Hepatocyte (in vitro differentiated cells): ENCODE measurements at regions not wholly inside any gene's neighbourhood (a gene's known extent, or its start where the extent isn't known, plus 50 kb on each side); places are given as distances from the start of the nearest gene placed in this dataset.

Source experiments
- DNase-seq: peaks from one replicate; pipeline ENCODE4 v3.0.0-alpha.2; 2016; ENCODE audit warnings: low spot score
- H2AFZ ChIP-seq: fragments of 200-600 bp; sonication (generic); 2 replicates; pipeline ENCODE4 v1.6.0; 2016; ENCODE audit warnings: antibody characterized with exemption, mild to moderate bottlenecking
- H3K27ac ChIP-seq: fragments of 200-600 bp; sonication (generic); 2 replicates; pipeline ENCODE4 v1.5.1; 2016; ENCODE audit warnings: mild to moderate bottlenecking
- H3K27me3 ChIP-seq: fragments of 200-600 bp; sonication (generic); 2 replicates; pipeline ENCODE4 v1.6.1; 2016
- H3K36me3 ChIP-seq: fragments of 200-600 bp; sonication (generic); replicated peaks from 2 replicates; pipeline ENCODE4 v1.5.1; 2016; ENCODE audit warnings: low read depth; ENCODE audit not compliant: insufficient read depth
- H3K4me1 ChIP-seq: fragments of 200-600 bp; sonication (generic); 2 replicates; pipeline ENCODE4 v1.5.1; 2016; ENCODE audit warnings: mild to moderate bottlenecking, moderate library complexity; ENCODE audit not compliant: insufficient read depth
- H3K4me2 ChIP-seq: fragments of 200-600 bp; sonication (generic); 2 replicates; pipeline ENCODE4 v1.6.0; 2016
- H3K4me3 ChIP-seq: fragments of 200-600 bp; sonication (generic); 2 replicates; pipeline ENCODE4 v1.5.1; 2016; ENCODE audit warnings: mild to moderate bottlenecking
- H3K79me2 ChIP-seq: fragments of 200-600 bp; sonication (generic); 2 replicates; pipeline ENCODE4 v1.6.0; 2017; ENCODE audit warnings: mild to moderate bottlenecking
- H3K9me2 ChIP-seq: fragments of 200-600 bp; sonication (generic); replicated peaks from 2 replicates; pipeline ENCODE4 v1.6.0; 2017; ENCODE audit warnings: mild to moderate bottlenecking; ENCODE audit not compliant: insufficient read depth
- H3K9me3 ChIP-seq: fragments of 200-600 bp; sonication (generic); 2 replicates; pipeline ENCODE4 v1.5.1; 2016; ENCODE audit warnings: low read depth, mild to moderate bottlenecking
- H4K20me1 ChIP-seq: fragments of 200-600 bp; sonication (generic); 2 replicates; pipeline ENCODE4 v1.6.0; 2016; ENCODE audit warnings: mild to moderate bottlenecking; ENCODE audit not compliant: insufficient read depth, poor library complexity, severe bottlenecking
- CTCF ChIP-seq: fragments of 200-600 bp; sonication (generic); IDR thresholded peaks from 2 replicates; pipeline ENCODE4 v1.5.1; 2016; ENCODE audit warnings: antibody characterized with exemption, mild to moderate bottlenecking; ENCODE audit not compliant: poor library complexity
- EZH2 ChIP-seq: fragments of 200-600 bp; sonication (generic); IDR thresholded peaks from 2 replicates; pipeline ENCODE4 v1.6.1; 2016; ENCODE audit warnings: antibody characterized with exemption, mild to moderate bottlenecking, borderline replicate concordance
- EZH2phosphoT487 ChIP-seq: fragments of 200-600 bp; sonication (generic); IDR thresholded peaks from one replicate; pipeline ENCODE4 v1.6.1; 2018; ENCODE audit warnings: antibody characterized with exemption, mild to moderate bottlenecking, low read depth, moderate library complexity; ENCODE audit not compliant: unreplicated experiment, severe bottlenecking
- WGBS: methylation state at CpG from one replicate; pipeline ENCODE4 v1.1.6; 2016; ENCODE audit warnings: low lambda C conversion rate; ENCODE audit errors: missing lambda C conversion rate; 5-methylcytosine and 5-hydroxymethylcytosine counted together

GRCh38 chr6:19137505-19137904, 699.7 kb upstream of the ID4 start:
- Histone ChIP-seq H3K4me3 (no peak overlapping the region), H3K79me2 (no peaks in the 10 kb centered on the region), H4K20me1 (no peaks in the 10 kb centered on the region), H3K4me1 (no peaks in the 10 kb centered on the region), H2AFZ (no peak overlapping the region), H3K9me3 (no peaks in the 10 kb centered on the region), H3K36me3 (no peaks in the 10 kb centered on the region), H3K9me2 (no peaks in the 10 kb centered on the region), H3K27me3 (no peaks in the 10 kb centered on the region), H3K4me2 (no peak overlapping the region), H3K27ac (no peak overlapping the region)
- TF ChIP-seq CTCF (no peak), EZH2 (no peak), EZH2phosphoT487 (no peak)
- 41% methylated on average over 4 of the region's 4 CpGs for WGBS
- DNase-seq, result no peak

- Histone ChIP-seq H3K27ac (no peak overlapping the region), H3K79me2 (no peaks in the 10 kb centered on the region), H2AFZ (no peak overlapping the region), H3K4me2 (no peak overlapping the region), H3K36me3 (no peaks in the 10 kb centered on the region), H3K9me3 (no peaks in the 10 kb centered on the region), H3K9me2 (no peaks in the 10 kb centered on the region), H3K4me1 (no peaks in the 10 kb centered on the region), H3K4me3 (no peak overlapping the region), H3K27me3 (no peaks in the 10 kb centered on the region), H4K20me1 (no peaks in the 10 kb centered on the region)
- TF ChIP-seq EZH2phosphoT487 (no peak), CTCF (no peak), EZH2 (no peak)
- DNase-seq, result no peak
- WGBS, result 89% methylated on average over 5 of the region's 5 CpGs
Observed at GRCh38 chr6:19142275-19142674, 694.9 kb upstream of the ID4 start.

DNA sequence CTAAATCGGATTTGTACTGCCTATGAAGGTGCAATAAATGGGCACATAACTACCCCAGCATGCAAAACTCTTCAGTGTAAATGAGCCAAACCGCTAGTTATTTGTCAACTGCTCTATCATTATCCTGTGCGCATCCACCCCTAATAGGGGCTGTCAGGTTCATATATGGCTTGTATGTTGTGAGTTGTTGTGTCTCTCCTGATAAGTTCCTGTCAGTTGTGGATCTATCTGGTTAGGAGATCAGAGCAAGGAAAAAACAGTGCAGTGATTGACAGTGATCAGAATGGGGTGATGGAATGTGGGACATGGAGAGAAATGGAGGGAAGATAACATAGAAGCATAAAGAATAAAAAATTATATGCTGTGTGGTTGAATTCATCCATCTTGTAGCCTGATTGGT, 686.9 kb upstream of the ID4 start:
- Histone ChIP-seq H3K4me3 (no peak overlapping the region), H4K20me1 (no peaks in the 10 kb centered on the region), H3K27ac (no peak overlapping the region), H3K4me2 (no peak overlapping the region), H3K4me1 (peaks cover 7% of the 10 kb centered on the region), H2AFZ (no peak overlapping the region), H3K36me3 (no peaks in the 10 kb centered on the region), H3K9me3 (no peaks in the 10 kb centered on the region), H3K9me2 (no peaks in the 10 kb centered on the region), H3K27me3 (no peaks in the 10 kb centered on the region), H3K79me2 (no peaks in the 10 kb centered on the region)
- 74% methylated on average over 3 of the region's 3 CpGs for WGBS
- TF ChIP-seq EZH2 (no peak), CTCF (no peak), EZH2phosphoT487 (no peak)
- no peak for DNase-seq
